HCT116 (cell line): ENCODE measurements at regions not wholly inside any gene's neighbourhood (a gene's known extent, or its start where the extent isn't known, plus 50 kb on each side); places are given as distances from the start of the nearest gene placed in this dataset.

Source experiments
- ATAC-seq: fragments of 200-7000 bp; cut with Tn5 transposase; 2 replicates; pipeline ENCODE4 v1.9.1; 2020; ENCODE audit warnings: mild to moderate bottlenecking, moderate library complexity
- BruUV-seq: library from RNA; stranded (reverse); fragments of 400-500 nt; replicated peaks from 2 replicates; lab custom pipeline; 2021; lab: Mats Ljungman, UMichigan
- CTCF ChIA-PET: fragments of 300-600 bp; sonication (Branson Sonifier 250); formaldehyde crosslinking; loops from one replicate; lab custom pipeline; 2021; ENCODE audit warnings: antibody characterized with exemption; lab: Charles Lee
- POLR2A ChIA-PET: fragments of 300-600, 350-600 bp; sonication (Branson Sonifier 250); formaldehyde crosslinking; loops from one replicate; lab custom pipeline; 2021; ENCODE audit warnings: antibody characterized with exemption; lab: Charles Lee
- RAD21 ChIA-PET, 2 experiments: fragments of 300-600 bp; sonication (Branson Sonifier 250); formaldehyde crosslinking; loops; one replicate each; lab custom pipeline; 2023; ENCODE audit warnings: low total read pairs in 2 of 2; ENCODE audit not compliant: uncharacterized antibody in 2 of 2, unreplicated experiment in 2 of 2, low non-redundant PET in 1 of 2; lab: Charles Lee
- DNase-seq: peaks from one replicate; pipeline ENCODE4 v3.0.0-alpha.2; 2010; ENCODE audit warnings: low read depth, low spot score
- H2AFZ ChIP-seq: fragments of 200-600 bp; shearing (Covaris generic), sonication (generic); 2 replicates; pipeline ENCODE4 v1.6.1; 2017; ENCODE audit warnings: low read depth, mixed run types, mixed read lengths, antibody characterized with exemption, low read length; ENCODE audit not compliant: poor library complexity, severe bottlenecking
- H3K27ac ChIP-seq: 2 replicates; pipeline ENCODE4 v1.5.1; 2012; ENCODE audit warnings: low read depth, low read length
- H3K27me3 ChIP-seq: fragments of 200-600 bp; sonication (generic); 2 replicates; pipeline ENCODE4 v1.6.1; 2016; ENCODE audit warnings: mixed run types, low read length, mixed read lengths; ENCODE audit not compliant: insufficient read depth
- H3K36me3 ChIP-seq, 2 experiments: fragments of 200-500 bp in 1 of 2; fragments of 200-600 bp in 1 of 2; sonication (Bioruptor generic) in 1 of 2; sonication (generic) in 1 of 2; 2 replicates each; pipeline versions ENCODE4 v1.5.1 to v1.6.1; 2014 to 2016; ENCODE audit warnings: low read length in 2 of 2, inconsistent platforms in 1 of 2, mixed read lengths in 1 of 2, mixed run types in 1 of 2; ENCODE audit not compliant: insufficient read depth in 2 of 2, control insufficient read depth in 1 of 2
- H3K4me1 ChIP-seq, 2 experiments: fragments of 200-600 bp in 1 of 2; sonication (generic) in 1 of 2; 2 replicates each; pipeline versions ENCODE4 v1.5.1 to v1.6.1; 2012 to 2017; ENCODE audit warnings: low read length in 2 of 2, inconsistent platforms in 1 of 2, mild to moderate bottlenecking in 1 of 2, mixed read lengths in 1 of 2, mixed run types in 1 of 2, moderate library complexity in 1 of 2; ENCODE audit not compliant: insufficient read depth in 2 of 2, control insufficient read depth in 1 of 2
- H3K4me2 ChIP-seq: fragments of 200-600 bp; sonication (generic); 2 replicates; pipeline ENCODE4 v1.6.1; 2017; ENCODE audit warnings: mixed run types, low read length, mixed read lengths
- H3K4me3 ChIP-seq, 2 experiments: fragments of 200-600 bp in 1 of 2; sonication (generic) in 1 of 2; replicated peaks in 1 of 2; 2 replicates each; pipeline ENCODE4 v1.5.1; 2011 to 2016; ENCODE audit warnings: low read length in 2 of 2, control low read depth in 1 of 2, low read depth in 1 of 2, mild to moderate bottlenecking in 1 of 2, mixed read lengths in 1 of 2, mixed run types in 1 of 2
- H3K79me2 ChIP-seq: fragments of 200-600 bp; sonication (generic); 2 replicates; pipeline ENCODE4 v1.6.1; 2017; ENCODE audit warnings: mild to moderate bottlenecking, mixed run types, low read length, moderate library complexity, mixed read lengths; ENCODE audit not compliant: insufficient read depth
- H3K9ac ChIP-seq: fragments of 200-600 bp; sonication (generic); 2 replicates; pipeline ENCODE4 v1.6.1; 2016; ENCODE audit warnings: low read length, mixed read lengths
- H3K9me2 ChIP-seq: fragments of 200-600 bp; sonication (generic), shearing (Covaris generic); 2 replicates; pipeline ENCODE4 v1.6.1; 2017; ENCODE audit warnings: mixed run types, mild to moderate bottlenecking, moderate library complexity; ENCODE audit not compliant: insufficient read depth
- H3K9me3 ChIP-seq, 2 experiments: fragments of 200-500 bp in 1 of 2; fragments of 200-600 bp in 1 of 2; sonication (Bioruptor generic) in 1 of 2; sonication (generic) in 1 of 2; 2 replicates each; pipeline ENCODE4 v1.6.1; 2014 to 2017; ENCODE audit warnings: low read length in 2 of 2, mixed read lengths in 2 of 2, inconsistent platforms in 1 of 2, low read depth in 1 of 2, mild to moderate bottlenecking in 1 of 2, mixed run types in 1 of 2, moderate library complexity in 1 of 2; ENCODE audit not compliant: control insufficient read depth in 1 of 2, insufficient read depth in 1 of 2
- H4K20me1 ChIP-seq: fragments of 200-600 bp; sonication (generic), shearing (Covaris generic); 2 replicates; pipeline ENCODE4 v1.6.1; 2017; ENCODE audit warnings: mixed run types, mild to moderate bottlenecking, moderate library complexity; ENCODE audit not compliant: insufficient read depth
- CBX3 ChIP-seq: IDR thresholded peaks from 2 replicates; pipeline ENCODE4 v1.6.1; 2012; ENCODE audit warnings: low read depth
- CEBPB ChIP-seq: IDR thresholded peaks from 2 replicates; pipeline ENCODE4 v1.6.1; 2012; ENCODE audit warnings: low read depth
- EGR1 ChIP-seq: IDR thresholded peaks from 2 replicates; pipeline ENCODE4 v1.6.1; 2012; ENCODE audit warnings: low read depth
- ELF1 ChIP-seq: IDR thresholded peaks from 2 replicates; pipeline ENCODE4 v1.6.1; 2012; ENCODE audit warnings: low read depth, borderline replicate concordance
- EZH2phosphoT487 ChIP-seq: fragments of 200-600 bp; IDR thresholded peaks from 2 replicates; pipeline ENCODE4 v1.6.1; 2018; ENCODE audit warnings: antibody characterized with exemption, borderline replicate concordance
- FOSL1 ChIP-seq: IDR thresholded peaks from 2 replicates; pipeline ENCODE4 v1.6.1; 2012; ENCODE audit warnings: low read depth
- JUND ChIP-seq: IDR thresholded peaks from 2 replicates; pipeline ENCODE4 v1.6.1; 2012
- POLR2A ChIP-seq: IDR thresholded peaks from 2 replicates; pipeline ENCODE4 v1.7.0; 2011; ENCODE audit warnings: borderline replicate concordance; ENCODE audit not compliant: insufficient read depth, insufficient read length; ENCODE audit errors: extremely low read depth
- POLR2AphosphoS5 ChIP-seq: IDR thresholded peaks from 2 replicates; pipeline ENCODE4 v1.6.1; 2011; ENCODE audit warnings: mild to moderate bottlenecking, low read depth, low read length, moderate library complexity
- REST ChIP-seq: IDR thresholded peaks from 2 replicates; pipeline ENCODE4 v1.6.1; 2012; ENCODE audit warnings: low read depth
- SP1 ChIP-seq: IDR thresholded peaks from 2 replicates; pipeline ENCODE4 v1.6.1; 2012; ENCODE audit warnings: low read depth
- TCF7L2 ChIP-seq: IDR thresholded peaks from 2 replicates; pipeline ENCODE4 v1.7.0; 2011; ENCODE audit warnings: borderline replicate concordance, inconsistent platforms; ENCODE audit not compliant: insufficient read depth, insufficient read length; ENCODE audit errors: extremely low read depth
- ZBTB33 ChIP-seq: IDR thresholded peaks from 2 replicates; pipeline ENCODE4 v1.6.1; 2011; ENCODE audit warnings: mild to moderate bottlenecking, low read length, moderate library complexity; ENCODE audit not compliant: insufficient replicate concordance; ENCODE audit errors: extremely low read depth
- ZNF274 ChIP-seq: fragments of 200-500 bp; sonication (Bioruptor generic); IDR thresholded peaks from 2 replicates; pipeline ENCODE4 v1.6.1; 2014; ENCODE audit warnings: mild to moderate bottlenecking, low read depth, low read length, inconsistent platforms
- intact Hi-C: fragments of 100-400 bp; cut with micrococcal nuclease; formaldehyde crosslinking; loops from 2 replicates; pipeline ENCODE4 v1.10.0; 2022
- TF ChIP-seq, protein P1 (sequence below), 3 experiments: fragments of 200-600 bp in 1 of 3; sonication (generic) in 1 of 3; IDR thresholded peaks in 2 of 3; conservative IDR thresholded peaks in 1 of 3; 2 replicates each; pipeline ENCODE4 v1.5.1; 2012 to 2017; ENCODE audit warnings: low read depth in 2 of 3, low read length in 2 of 3, antibody characterized with exemption in 1 of 3, borderline replicate concordance in 1 of 3, control low read depth in 1 of 3, mild to moderate bottlenecking in 1 of 3, mixed read lengths in 1 of 3, mixed run types in 1 of 3, moderate library complexity in 1 of 3; ENCODE audit not compliant: insufficient read depth in 1 of 3
- TF ChIP-seq, protein P2 (sequence below): IDR thresholded peaks from 2 replicates; pipeline ENCODE4 v1.6.1; 2012

- intact Hi-C loops: no loop called here
- ChIA-PET CTCF (no interaction called here), POLR2A (no interaction called here), RAD21 (no interaction called here)
- Histone ChIP-seq H3K4me2 (no peak overlapping the region), H3K9me3 (peaks cover 8 to 12% of the 10 kb centered on the region in 2 experiments; a peak in 2 of 4 replicates), H3K36me3 (no peaks in the 10 kb centered on the region), H3K9ac (no peak overlapping the region), H3K4me1 (no peaks in the 10 kb centered on the region), H3K9me2 (no peaks in the 10 kb centered on the region), H3K27me3 (no peaks in the 10 kb centered on the region), H3K79me2 (no peaks in the 10 kb centered on the region), H3K27ac (no peak overlapping the region), H4K20me1 (no peaks in the 10 kb centered on the region), H3K4me3 (no peak overlapping the region), H2AFZ (no peak overlapping the region)
- no TSS peak for BruUV-seq
- TF ChIP-seq FOSL1 (no peak), EZH2phosphoT487 (no peak), JUND (no peak), CBX3 (no peak), REST (no peak), POLR2A (no peak), ELF1 (no peak), SP1 (no peak), TCF7L2 (no peak), ZNF274 (no peak), CEBPB (no peak), ZBTB33 (no peak), EGR1 (no peak), POLR2AphosphoS5 (no peak)
- TF ChIP-seq, protein P1, sequence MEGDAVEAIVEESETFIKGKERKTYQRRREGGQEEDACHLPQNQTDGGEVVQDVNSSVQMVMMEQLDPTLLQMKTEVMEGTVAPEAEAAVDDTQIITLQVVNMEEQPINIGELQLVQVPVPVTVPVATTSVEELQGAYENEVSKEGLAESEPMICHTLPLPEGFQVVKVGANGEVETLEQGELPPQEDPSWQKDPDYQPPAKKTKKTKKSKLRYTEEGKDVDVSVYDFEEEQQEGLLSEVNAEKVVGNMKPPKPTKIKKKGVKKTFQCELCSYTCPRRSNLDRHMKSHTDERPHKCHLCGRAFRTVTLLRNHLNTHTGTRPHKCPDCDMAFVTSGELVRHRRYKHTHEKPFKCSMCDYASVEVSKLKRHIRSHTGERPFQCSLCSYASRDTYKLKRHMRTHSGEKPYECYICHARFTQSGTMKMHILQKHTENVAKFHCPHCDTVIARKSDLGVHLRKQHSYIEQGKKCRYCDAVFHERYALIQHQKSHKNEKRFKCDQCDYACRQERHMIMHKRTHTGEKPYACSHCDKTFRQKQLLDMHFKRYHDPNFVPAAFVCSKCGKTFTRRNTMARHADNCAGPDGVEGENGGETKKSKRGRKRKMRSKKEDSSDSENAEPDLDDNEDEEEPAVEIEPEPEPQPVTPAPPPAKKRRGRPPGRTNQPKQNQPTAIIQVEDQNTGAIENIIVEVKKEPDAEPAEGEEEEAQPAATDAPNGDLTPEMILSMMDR (IDR thresholded peaks at IDR 0.05 in 2 of 3, conservative IDR thresholded peaks at IDR 0.05 in 1 of 3; ENCODE audit: borderline replicate concordance in 1 of 3, insufficient read depth in 1 of 3, low read depth in 2 of 3, low read length in 2 of 3): no peak
- TF ChIP-seq, protein P2, sequence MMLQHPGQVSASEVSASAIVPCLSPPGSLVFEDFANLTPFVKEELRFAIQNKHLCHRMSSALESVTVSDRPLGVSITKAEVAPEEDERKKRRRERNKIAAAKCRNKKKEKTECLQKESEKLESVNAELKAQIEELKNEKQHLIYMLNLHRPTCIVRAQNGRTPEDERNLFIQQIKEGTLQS: no peak
- ATAC-seq: no peak
- DNase-seq: no peak
Measured at GRCh38 chr9:80156262-80156661, 584.5 kb downstream of the TLE4 start.
